Hepatocyte (in vitro differentiated cells): ENCODE measurements at regions not wholly inside any gene's neighbourhood (a gene's known extent, or its start where the extent isn't known, plus 50 kb on each side); places are given as distances from the start of the nearest gene placed in this dataset.

Experiments used
- CTCF ChIP-seq: fragments of 200-600 bp; sonication (generic); IDR thresholded peaks from 2 replicates; pipeline ENCODE4 v1.5.1; 2016; ENCODE audit warnings: antibody characterized with exemption, mild to moderate bottlenecking; ENCODE audit not compliant: poor library complexity
- EZH2 ChIP-seq: fragments of 200-600 bp; sonication (generic); IDR thresholded peaks from 2 replicates; pipeline ENCODE4 v1.6.1; 2016; ENCODE audit warnings: antibody characterized with exemption, mild to moderate bottlenecking, borderline replicate concordance
- EZH2phosphoT487 ChIP-seq: fragments of 200-600 bp; sonication (generic); IDR thresholded peaks from one replicate; pipeline ENCODE4 v1.6.1; 2018; ENCODE audit warnings: antibody characterized with exemption, mild to moderate bottlenecking, low read depth, moderate library complexity; ENCODE audit not compliant: unreplicated experiment, severe bottlenecking

DNA sequence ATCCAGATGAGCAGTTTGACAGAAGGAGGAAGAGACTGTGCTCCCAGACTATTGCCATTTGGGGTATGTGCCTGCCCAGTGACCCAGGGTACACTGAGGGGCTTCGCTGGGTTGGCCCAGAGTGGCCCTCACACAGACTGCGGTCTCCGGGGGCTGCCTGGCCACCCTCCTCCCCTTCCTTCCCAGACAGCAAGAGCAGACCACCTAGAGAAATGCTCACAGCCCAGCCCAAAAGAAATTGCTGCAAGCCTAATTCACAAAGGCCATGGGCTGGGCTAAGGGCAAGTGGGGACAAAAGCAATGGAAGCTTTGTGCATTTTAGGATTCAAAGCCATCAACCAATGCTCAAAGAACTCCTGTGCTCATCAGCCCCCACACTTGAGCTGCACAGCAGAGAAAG is 277.6 kb downstream of the CDC5L start:
- TF ChIP-seq CTCF: no peak
- TF ChIP-seq EZH2: no peak
- TF ChIP-seq EZH2phosphoT487: no peak
